ENCODE measurements at regions not wholly inside any gene's neighbourhood (a gene's known extent, or its start where the extent isn't known, plus 50 kb on each side); places are given as distances from the start of the nearest gene placed in this dataset.

DNA sequence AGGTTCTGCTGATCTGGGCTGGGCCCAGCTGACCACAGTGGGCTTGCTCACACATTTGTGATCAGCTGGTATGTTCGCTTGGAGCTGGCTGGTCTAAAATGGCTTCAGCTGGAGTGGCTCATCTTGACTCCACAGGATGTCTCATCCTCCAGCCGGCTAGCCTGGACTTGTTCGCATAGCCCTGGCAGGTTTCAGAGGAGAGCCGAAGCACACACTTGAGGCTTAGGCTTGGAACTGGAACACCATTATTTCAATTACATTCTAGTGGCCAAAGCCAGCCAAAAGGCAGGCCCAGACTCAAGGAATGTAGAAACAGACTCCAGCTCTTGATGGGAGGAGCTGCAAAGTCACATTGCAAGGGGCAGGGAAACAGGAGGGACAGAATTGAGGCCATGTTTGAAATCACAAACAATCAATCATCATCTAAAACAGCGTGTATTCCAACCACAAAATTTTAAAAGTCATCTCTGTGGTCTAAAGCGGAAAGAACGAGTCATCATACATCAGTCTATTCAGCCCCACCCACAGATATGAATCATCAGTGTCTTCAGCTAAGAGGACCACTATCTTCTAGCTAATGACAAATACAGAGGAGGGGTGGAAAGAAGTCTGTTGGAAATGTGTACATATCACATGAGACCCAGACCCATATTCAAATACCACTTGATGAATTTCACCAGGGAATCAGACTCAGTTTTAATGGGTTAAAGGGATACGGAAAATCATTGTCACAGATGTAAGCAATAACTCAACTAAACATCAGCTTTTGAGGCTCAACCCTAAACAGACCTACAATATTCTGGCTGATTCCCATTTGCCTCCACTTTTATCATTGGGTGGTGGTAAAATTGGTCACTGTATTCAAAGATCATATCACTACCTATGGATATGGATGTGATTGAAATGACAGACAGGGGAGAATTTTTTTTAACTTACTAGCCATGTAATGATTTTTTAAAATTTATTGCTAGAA, 139.0 kb upstream of the MKLN1 start:
- no peaks in the 10 kb centered on the region for H3K27me3 ChIP-seq (ENCODE audit: control insufficient read depth, insufficient read depth, low read length)
- no peak overlapping the region for H3K9ac ChIP-seq (ENCODE audit: low read length)
- H3K4me1 ChIP-seq (ENCODE audit: control insufficient read depth, insufficient read depth, low read length), result no peaks in the 10 kb centered on the region
- no peak overlapping the region for H3K4me3 ChIP-seq (ENCODE audit: low read length)
- no peak overlapping the region for H3K27ac ChIP-seq (ENCODE audit: low read depth, low read length)
- no peaks in the 10 kb centered on the region for H3K36me3 ChIP-seq (ENCODE audit: control insufficient read depth, insufficient read depth, low read length)

DNA sequence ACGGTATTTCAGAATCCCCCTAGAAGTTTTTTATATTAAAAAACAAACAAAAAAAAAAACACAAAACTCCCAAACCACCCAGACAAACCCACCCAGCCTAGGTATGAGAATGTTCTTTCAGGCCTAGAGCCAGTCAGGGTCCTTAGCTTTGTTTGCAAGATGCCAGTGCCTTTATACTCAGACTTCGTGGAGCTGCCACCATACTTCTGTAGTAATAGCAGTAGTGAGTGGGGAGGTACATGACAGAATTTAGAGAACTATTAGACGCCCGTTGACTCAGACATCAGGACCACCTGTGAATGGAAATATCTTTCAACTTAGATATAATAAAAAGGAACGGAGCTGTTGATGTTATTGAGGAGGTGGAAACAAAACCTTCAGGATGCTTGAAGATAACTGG, 138.2 kb upstream of the MKLN1 start:
- Histone ChIP-seq H3K4me3 (ENCODE audit: low read length) (no peak overlapping the region), H3K4me1 (ENCODE audit: control insufficient read depth, insufficient read depth, low read length) (no peaks in the 10 kb centered on the region), H3K27me3 (ENCODE audit: control insufficient read depth, insufficient read depth, low read length) (no peaks in the 10 kb centered on the region), H3K9ac (ENCODE audit: low read length) (no peak overlapping the region), H3K27ac (ENCODE audit: low read depth, low read length) (no peak overlapping the region), H3K36me3 (ENCODE audit: control insufficient read depth, insufficient read depth, low read length) (no peaks in the 10 kb centered on the region)

DNA sequence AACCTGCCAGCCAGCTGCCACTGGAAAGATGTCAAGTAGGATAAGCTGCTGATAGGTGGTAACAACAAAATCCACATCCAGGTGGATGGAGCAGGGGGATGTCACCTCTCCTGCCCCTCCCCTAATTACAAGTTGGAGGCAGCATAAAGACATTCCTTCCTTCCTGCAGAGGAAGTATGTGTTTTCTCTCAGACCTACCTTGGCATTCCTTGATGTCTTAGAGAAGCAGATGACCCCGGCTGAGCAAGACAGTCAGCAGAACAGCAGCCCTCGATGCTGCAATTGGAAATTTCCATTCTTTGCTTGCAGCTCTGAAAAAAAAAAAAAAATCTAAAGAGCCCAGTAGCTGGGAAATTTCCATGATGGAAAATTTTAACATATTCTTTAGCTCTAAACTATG, 137.5 kb upstream of the MKLN1 start:
- Histone ChIP-seq H3K9ac (ENCODE audit: low read length) (no peak overlapping the region), H3K36me3 (ENCODE audit: control insufficient read depth, insufficient read depth, low read length) (no peaks in the 10 kb centered on the region), H3K4me3 (ENCODE audit: low read length) (no peak overlapping the region), H3K4me1 (ENCODE audit: control insufficient read depth, insufficient read depth, low read length) (no peaks in the 10 kb centered on the region), H3K27ac (ENCODE audit: low read depth, low read length) (no peak overlapping the region), H3K27me3 (ENCODE audit: control insufficient read depth, insufficient read depth, low read length) (no peaks in the 10 kb centered on the region)

DNA sequence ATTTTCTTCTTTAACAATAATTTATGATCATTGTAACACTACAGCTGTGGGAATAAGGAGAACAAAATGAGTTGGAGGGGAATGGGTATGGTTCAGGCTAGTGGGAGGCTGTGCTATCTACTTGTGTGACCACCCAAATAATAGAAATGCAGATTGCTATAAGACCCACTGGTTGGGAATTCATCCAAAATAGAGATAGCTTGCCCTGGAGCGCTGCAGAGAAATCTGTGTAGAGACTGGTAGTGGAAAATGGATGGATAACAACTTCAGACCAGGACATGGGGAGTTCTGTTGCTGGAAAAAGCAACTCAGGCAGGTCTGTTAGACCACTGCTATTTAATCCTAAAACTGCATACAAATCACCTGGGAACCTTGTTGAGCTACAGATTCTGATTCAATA, 137.1 kb upstream of the MKLN1 start:
- H3K4me3 ChIP-seq (ENCODE audit: low read length), result no peak overlapping the region
- no peak overlapping the region for H3K9ac ChIP-seq (ENCODE audit: low read length)

DNA sequence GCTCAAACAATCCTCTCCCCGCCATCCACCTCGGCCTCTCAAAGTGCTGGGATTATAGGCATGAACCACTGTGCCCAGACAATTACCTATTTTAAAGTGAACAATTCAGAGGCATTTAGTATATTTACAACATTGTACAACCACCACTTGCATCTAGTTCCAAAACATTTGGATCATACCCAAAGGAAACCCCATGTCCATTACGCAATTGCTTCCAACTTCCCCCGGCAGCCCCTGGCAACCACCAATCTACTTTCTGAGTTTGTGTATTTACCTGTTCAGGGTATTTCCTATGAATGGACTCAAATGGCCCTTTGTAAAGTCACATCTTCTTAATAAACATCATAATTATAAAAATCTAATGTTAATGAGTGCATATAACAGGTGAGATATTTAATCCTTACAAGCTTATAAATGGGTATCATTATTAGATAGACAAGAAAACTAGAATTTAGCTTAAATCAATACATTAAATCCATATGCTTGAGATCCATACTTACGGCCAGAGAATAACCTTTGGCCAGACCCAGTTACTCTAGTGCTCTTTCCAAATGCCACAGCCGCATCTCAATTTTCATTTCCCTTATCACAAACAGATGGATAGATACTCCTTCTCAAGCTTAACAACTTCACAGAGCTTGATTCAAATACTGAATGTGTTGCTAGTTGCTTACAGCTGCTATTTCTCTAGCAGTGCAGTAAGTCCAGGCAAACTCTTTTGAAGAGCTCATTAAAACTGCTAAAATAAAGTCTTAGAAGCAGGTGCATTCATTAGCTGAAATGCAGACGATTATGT, 133.4 kb upstream of the MKLN1 start:
- Histone ChIP-seq H3K4me3 (ENCODE audit: low read length) (no peak overlapping the region), H3K4me1 (ENCODE audit: control insufficient read depth, insufficient read depth, low read length) (no peaks in the 10 kb centered on the region), H3K27ac (ENCODE audit: low read depth, low read length) (no peak overlapping the region), H3K27me3 (ENCODE audit: control insufficient read depth, insufficient read depth, low read length) (no peaks in the 10 kb centered on the region), H3K36me3 (ENCODE audit: control insufficient read depth, insufficient read depth, low read length) (no peaks in the 10 kb centered on the region), H3K9ac (ENCODE audit: low read length) (no peak overlapping the region)

More for the DNA sequence above, 137.1 kb upstream of the MKLN1 start:
- Histone ChIP-seq H3K27me3 (ENCODE audit: control insufficient read depth, insufficient read depth, low read length) (no peaks in the 10 kb centered on the region), H3K27ac (ENCODE audit: low read depth, low read length) (no peak overlapping the region), H3K4me1 (ENCODE audit: control insufficient read depth, insufficient read depth, low read length) (no peaks in the 10 kb centered on the region), H3K36me3 (ENCODE audit: control insufficient read depth, insufficient read depth, low read length) (no peaks in the 10 kb centered on the region)

DNA sequence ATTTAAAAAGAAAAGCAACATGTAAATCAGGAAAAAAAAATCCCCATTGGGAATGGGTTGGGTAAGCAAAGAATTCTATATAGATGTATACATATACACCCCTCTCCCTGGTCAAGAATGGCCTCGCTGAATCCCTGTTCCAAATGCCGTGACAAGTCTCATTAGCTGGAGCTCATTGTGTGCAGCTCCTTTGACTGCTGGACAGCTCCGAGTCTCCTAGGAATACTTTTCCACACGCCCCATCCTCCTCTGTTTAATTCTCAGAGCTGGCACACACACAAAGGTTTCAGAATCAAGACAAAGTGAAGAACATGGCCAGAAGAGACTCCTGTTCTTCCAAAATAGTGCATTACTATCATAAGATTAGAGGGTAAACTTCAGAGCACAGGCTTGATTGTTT, 130.9 kb upstream of the MKLN1 start:
- no peak overlapping the region for H3K4me3 ChIP-seq (ENCODE audit: low read length)
- no peaks in the 10 kb centered on the region for H3K27me3 ChIP-seq (ENCODE audit: control insufficient read depth, insufficient read depth, low read length)
- no peak overlapping the region for H3K9ac ChIP-seq (ENCODE audit: low read length)
- H3K4me1 ChIP-seq (ENCODE audit: control insufficient read depth, insufficient read depth, low read length), result no peaks in the 10 kb centered on the region
- no peak overlapping the region for H3K27ac ChIP-seq (ENCODE audit: low read depth, low read length)
- no peaks in the 10 kb centered on the region for H3K36me3 ChIP-seq (ENCODE audit: control insufficient read depth, insufficient read depth, low read length)

DNA sequence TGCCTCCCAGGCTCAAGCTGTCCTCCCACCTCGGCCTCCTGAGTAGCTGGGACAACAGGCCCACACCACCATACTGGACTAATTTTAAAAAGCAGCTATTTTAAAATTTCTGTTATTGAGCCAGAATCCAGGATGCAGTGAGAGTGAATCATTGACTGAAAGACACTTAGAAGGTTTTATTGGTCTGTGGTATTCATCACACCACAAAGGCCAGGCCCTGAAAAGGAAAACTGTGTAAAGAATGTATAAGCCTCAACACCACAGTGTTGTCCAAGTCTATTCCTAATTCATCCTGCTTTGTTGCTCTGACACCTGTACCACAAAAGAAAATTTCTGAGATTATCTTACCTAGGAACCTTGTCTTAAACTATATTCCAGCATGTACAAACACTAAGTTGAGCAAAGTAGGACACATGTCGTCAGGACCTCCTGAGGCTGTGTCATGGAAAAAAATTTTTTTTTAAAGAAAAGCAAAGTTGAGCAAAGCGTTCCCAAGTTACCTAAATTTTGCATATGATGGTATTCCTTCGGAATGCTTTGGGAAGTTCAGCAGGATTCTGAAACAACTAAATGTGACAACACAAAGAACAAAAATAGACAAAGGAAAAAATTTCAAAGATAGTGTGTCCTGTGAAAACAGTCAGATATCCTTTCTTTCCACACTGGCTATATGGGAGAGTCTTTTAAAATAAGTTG, 129.6 kb upstream of the MKLN1 start:
- Histone ChIP-seq H3K27ac (ENCODE audit: low read depth, low read length) (no peak overlapping the region), H3K4me3 (ENCODE audit: low read length) (no peak overlapping the region), H3K27me3 (ENCODE audit: control insufficient read depth, insufficient read depth, low read length) (no peaks in the 10 kb centered on the region), H3K4me1 (ENCODE audit: control insufficient read depth, insufficient read depth, low read length) (no peaks in the 10 kb centered on the region), H3K36me3 (ENCODE audit: control insufficient read depth, insufficient read depth, low read length) (no peaks in the 10 kb centered on the region), H3K9ac (ENCODE audit: low read length) (no peak overlapping the region)

DNA sequence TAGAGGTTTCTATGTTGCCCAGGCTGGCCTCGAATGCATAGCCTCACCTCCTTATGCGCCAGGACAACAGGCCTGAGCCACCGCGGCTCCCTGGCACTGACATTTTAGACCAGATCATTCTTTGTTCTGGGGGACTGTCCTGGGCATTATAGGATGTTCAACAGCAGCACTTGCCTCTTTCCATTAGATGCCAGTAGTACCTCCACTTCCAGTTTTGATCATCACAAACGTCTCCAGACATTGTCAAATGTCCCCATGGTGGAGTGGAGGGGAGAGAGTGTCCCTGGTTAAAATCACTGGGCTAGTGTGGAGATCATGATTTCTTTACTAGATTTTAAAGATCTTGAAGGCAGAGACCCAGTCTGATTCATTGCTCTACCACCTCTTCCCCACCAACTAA, 125.2 kb upstream of the MKLN1 start:
- Histone ChIP-seq H3K27ac (ENCODE audit: low read depth, low read length) (no peak overlapping the region), H3K27me3 (ENCODE audit: control insufficient read depth, insufficient read depth, low read length) (no peaks in the 10 kb centered on the region), H3K36me3 (ENCODE audit: control insufficient read depth, insufficient read depth, low read length) (no peaks in the 10 kb centered on the region), H3K9ac (ENCODE audit: low read length) (no peak overlapping the region), H3K4me3 (ENCODE audit: low read length) (no peak overlapping the region), H3K4me1 (ENCODE audit: control insufficient read depth, insufficient read depth, low read length) (no peaks in the 10 kb centered on the region)

DNA sequence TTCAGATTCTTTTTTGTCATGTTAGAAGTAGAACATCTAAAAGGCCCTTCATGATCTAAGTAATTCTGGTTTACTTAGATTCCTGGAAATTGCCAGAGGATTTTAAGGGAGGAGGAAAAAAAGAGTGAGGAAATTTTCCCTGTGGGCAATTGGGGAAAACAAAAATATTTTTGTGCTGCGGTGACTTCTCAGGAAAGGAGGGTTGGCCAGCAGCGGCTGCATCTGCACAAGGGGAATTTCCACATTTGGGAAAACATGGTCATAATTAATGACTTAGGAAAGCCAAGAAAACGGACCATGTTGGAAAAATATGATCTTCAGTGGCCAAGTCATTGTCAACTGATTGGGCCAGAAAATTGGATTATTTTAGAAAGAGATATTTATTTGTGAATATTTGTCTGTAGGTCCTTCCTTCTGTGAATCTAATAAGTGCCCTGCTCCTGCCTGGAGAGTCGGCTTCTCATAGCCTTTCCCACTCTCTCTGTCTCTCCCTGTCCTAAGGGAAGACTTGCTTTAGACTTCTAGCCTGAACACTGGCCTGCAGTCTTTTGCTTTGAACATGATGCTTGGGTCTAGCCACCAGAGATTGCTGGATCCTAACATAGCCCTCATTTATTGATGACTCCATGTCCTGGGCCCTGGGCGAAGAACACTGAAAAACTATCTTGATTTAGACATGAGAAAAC, 124.2 kb upstream of the MKLN1 start:
- no peak overlapping the region for H3K27ac ChIP-seq (ENCODE audit: low read depth, low read length)
- H3K4me3 ChIP-seq (ENCODE audit: low read length), result no peak overlapping the region
- no peaks in the 10 kb centered on the region for H3K4me1 ChIP-seq (ENCODE audit: control insufficient read depth, insufficient read depth, low read length)
- no peaks in the 10 kb centered on the region for H3K36me3 ChIP-seq (ENCODE audit: control insufficient read depth, insufficient read depth, low read length)
- H3K9ac ChIP-seq (ENCODE audit: low read length), result no peak overlapping the region
- H3K27me3 ChIP-seq (ENCODE audit: control insufficient read depth, insufficient read depth, low read length), result no peaks in the 10 kb centered on the region

DNA sequence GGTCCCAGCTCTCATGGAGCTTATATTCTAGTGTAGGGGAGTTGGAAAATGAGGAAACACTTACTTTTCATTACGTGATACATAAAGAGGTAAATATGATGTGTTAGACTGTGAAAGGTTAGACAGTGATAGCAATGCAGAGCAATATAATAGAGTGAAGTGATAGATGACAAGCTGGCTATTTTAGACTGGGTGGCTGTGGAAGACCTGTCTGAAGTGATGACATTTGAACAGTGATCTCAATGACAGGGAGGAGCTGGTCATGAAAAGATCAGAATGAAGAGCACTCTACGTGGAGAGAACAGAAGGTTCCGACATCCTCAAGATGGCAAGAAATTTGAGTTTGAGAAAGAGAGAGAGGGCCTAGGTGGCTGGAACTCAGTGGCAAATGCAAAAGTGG, 118.9 kb upstream of the MKLN1 start:
- H3K36me3 ChIP-seq (ENCODE audit: control insufficient read depth, insufficient read depth, low read length), result no peaks in the 10 kb centered on the region
- H3K27ac ChIP-seq (ENCODE audit: low read depth, low read length), result no peak overlapping the region
- H3K4me3 ChIP-seq (ENCODE audit: low read length), result no peak overlapping the region
- no peaks in the 10 kb centered on the region for H3K27me3 ChIP-seq (ENCODE audit: control insufficient read depth, insufficient read depth, low read length)
- no peak overlapping the region for H3K9ac ChIP-seq (ENCODE audit: low read length)
- H3K4me1 ChIP-seq (ENCODE audit: control insufficient read depth, insufficient read depth, low read length), result no peaks in the 10 kb centered on the region

DNA sequence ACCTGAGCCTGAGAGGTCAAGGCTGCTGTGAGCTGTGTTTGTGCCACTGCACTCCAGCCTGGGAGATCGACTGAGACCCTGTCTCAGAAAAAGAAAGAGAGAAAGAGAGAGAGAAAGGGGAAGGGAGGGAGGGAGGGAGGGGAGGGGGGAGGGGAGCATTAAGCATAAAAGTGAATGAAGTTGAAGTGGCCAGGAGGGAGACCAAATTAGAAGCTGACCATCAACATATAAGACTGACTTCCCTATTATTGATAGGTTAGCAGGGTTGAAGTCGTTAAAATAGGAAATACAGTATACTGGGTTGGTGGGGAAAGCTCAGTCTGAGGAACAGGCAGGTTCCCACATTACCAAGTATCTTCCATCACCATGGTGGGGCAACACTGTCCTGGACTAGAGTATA, 117.1 kb upstream of the MKLN1 start:
- H3K9ac ChIP-seq (ENCODE audit: low read length), result no peak overlapping the region
- no peaks in the 10 kb centered on the region for H3K4me1 ChIP-seq (ENCODE audit: control insufficient read depth, insufficient read depth, low read length)
- H3K4me3 ChIP-seq (ENCODE audit: low read length), result no peak overlapping the region
- no peaks in the 10 kb centered on the region for H3K27me3 ChIP-seq (ENCODE audit: control insufficient read depth, insufficient read depth, low read length)
- H3K27ac ChIP-seq (ENCODE audit: low read depth, low read length), result no peak overlapping the region
- no peaks in the 10 kb centered on the region for H3K36me3 ChIP-seq (ENCODE audit: control insufficient read depth, insufficient read depth, low read length)

DNA sequence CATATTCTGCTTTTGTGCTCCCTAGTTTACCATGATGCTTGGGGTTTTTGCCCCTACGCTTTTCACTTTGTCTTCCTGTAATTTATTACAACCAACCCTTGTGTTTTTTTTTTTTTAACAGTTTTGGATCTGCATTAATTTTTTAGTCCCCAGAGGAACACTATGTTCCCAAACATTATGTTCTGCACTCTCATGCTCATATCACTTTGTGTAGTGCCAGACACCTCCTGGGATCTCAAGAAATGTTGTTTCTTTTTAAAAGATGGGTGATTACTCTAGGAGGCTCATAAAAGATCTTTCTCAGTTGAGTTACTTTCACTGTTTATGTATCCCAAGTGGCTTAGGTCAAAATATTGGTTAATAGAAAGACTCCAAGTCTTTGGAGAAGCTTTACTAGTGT, 116.2 kb upstream of the MKLN1 start:
- no peaks in the 10 kb centered on the region for H3K27me3 ChIP-seq (ENCODE audit: control insufficient read depth, insufficient read depth, low read length)
- H3K36me3 ChIP-seq (ENCODE audit: control insufficient read depth, insufficient read depth, low read length), result no peaks in the 10 kb centered on the region
- H3K4me3 ChIP-seq (ENCODE audit: low read length), result no peak overlapping the region
- H3K27ac ChIP-seq (ENCODE audit: low read depth, low read length), result no peak overlapping the region
- H3K9ac ChIP-seq (ENCODE audit: low read length), result no peak overlapping the region
- no peaks in the 10 kb centered on the region for H3K4me1 ChIP-seq (ENCODE audit: control insufficient read depth, insufficient read depth, low read length)
